ENCODE measurements at regions not wholly inside any gene's neighbourhood (a gene's known extent, or its start where the extent isn't known, plus 50 kb on each side); places are given as distances from the start of the nearest gene placed in this dataset.

- TF ChIP-seq, protein P1, sequence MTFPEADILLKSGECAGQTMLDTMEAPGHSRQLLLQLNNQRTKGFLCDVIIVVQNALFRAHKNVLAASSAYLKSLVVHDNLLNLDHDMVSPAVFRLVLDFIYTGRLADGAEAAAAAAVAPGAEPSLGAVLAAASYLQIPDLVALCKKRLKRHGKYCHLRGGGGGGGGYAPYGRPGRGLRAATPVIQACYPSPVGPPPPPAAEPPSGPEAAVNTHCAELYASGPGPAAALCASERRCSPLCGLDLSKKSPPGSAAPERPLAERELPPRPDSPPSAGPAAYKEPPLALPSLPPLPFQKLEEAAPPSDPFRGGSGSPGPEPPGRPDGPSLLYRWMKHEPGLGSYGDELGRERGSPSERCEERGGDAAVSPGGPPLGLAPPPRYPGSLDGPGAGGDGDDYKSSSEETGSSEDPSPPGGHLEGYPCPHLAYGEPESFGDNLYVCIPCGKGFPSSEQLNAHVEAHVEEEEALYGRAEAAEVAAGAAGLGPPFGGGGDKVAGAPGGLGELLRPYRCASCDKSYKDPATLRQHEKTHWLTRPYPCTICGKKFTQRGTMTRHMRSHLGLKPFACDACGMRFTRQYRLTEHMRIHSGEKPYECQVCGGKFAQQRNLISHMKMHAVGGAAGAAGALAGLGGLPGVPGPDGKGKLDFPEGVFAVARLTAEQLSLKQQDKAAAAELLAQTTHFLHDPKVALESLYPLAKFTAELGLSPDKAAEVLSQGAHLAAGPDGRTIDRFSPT (tag by site-specific recombination; IDR thresholded peaks at IDR 0.05): no peak
- TF ChIP-seq ZNF692 (tag by site-specific recombination; IDR thresholded peaks at IDR 0.05): no peak
- TF ChIP-seq KLF1 (tag by site-specific recombination; IDR thresholded peaks at IDR 0.05): no peak
- no peak for TF ChIP-seq ZNF529 (tag by site-specific recombination; IDR thresholded peaks at IDR 0.05; ENCODE audit: insufficient replicate concordance)
- TF ChIP-seq PRDM6 (tag by site-specific recombination; IDR thresholded peaks at IDR 0.05): no peak
- TF ChIP-seq, protein P2, sequence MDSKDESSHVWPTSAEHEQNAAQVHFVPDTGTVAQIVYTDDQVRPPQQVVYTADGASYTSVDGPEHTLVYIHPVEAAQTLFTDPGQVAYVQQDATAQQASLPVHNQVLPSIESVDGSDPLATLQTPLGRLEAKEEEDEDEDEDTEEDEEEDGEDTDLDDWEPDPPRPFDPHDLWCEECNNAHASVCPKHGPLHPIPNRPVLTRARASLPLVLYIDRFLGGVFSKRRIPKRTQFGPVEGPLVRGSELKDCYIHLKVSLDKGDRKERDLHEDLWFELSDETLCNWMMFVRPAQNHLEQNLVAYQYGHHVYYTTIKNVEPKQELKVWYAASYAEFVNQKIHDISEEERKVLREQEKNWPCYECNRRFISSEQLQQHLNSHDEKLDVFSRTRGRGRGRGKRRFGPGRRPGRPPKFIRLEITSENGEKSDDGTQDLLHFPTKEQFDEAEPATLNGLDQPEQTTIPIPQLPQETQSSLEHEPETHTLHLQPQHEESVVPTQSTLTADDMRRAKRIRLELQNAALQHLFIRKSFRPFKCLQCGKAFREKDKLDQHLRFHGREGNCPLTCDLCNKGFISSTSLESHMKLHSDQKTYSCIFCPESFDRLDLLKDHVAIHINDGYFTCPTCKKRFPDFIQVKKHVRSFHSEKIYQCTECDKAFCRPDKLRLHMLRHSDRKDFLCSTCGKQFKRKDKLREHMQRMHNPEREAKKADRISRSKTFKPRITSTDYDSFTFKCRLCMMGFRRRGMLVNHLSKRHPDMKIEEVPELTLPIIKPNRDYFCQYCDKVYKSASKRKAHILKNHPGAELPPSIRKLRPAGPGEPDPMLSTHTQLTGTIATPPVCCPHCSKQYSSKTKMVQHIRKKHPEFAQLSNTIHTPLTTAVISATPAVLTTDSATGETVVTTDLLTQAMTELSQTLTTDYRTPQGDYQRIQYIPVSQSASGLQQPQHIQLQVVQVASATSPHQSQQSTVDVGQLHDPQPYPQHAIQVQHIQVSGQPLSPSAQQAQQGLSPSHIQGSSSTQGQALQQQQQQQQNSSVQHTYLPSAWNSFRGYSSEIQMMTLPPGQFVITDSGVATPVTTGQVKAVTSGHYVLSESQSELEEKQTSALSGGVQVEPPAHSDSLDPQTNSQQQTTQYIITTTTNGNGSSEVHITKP (tag by site-specific recombination; IDR thresholded peaks at IDR 0.05): no peak
- no peak for TF ChIP-seq ZNF549 (tag by site-specific recombination; IDR thresholded peaks at IDR 0.05)
Observed at GRCh38 chr6:23712756-23713155, 413.3 kb upstream of the NRSN1 start (continued).

- ChIA-PET CTCF (no interaction called here), POLR2A (no interaction called here)
- H3K4me3 ChIP-seq (ENCODE audit: low read depth, low read length): no peak overlapping the region
- no peak overlapping the region for H3K27ac ChIP-seq (ENCODE audit: extremely low read depth, low read depth, low read length)
- no peaks in the 10 kb centered on the region for H3K4me1 ChIP-seq (ENCODE audit: control insufficient read depth, insufficient read depth, low read length)
- H3K36me3 ChIP-seq (ENCODE audit: control insufficient read depth in 2 of 2, insufficient read depth in 1 of 2, low read length in 2 of 2): no peaks in the 10 kb centered on the region
- TF ChIP-seq ZSCAN23 (tag by site-specific recombination; IDR thresholded peaks at IDR 0.05): no peak
- no peak for TF ChIP-seq ZNF19 (tag by site-specific recombination; IDR thresholded peaks at IDR 0.05; ENCODE audit: low read depth)
- TF ChIP-seq, protein P3, sequence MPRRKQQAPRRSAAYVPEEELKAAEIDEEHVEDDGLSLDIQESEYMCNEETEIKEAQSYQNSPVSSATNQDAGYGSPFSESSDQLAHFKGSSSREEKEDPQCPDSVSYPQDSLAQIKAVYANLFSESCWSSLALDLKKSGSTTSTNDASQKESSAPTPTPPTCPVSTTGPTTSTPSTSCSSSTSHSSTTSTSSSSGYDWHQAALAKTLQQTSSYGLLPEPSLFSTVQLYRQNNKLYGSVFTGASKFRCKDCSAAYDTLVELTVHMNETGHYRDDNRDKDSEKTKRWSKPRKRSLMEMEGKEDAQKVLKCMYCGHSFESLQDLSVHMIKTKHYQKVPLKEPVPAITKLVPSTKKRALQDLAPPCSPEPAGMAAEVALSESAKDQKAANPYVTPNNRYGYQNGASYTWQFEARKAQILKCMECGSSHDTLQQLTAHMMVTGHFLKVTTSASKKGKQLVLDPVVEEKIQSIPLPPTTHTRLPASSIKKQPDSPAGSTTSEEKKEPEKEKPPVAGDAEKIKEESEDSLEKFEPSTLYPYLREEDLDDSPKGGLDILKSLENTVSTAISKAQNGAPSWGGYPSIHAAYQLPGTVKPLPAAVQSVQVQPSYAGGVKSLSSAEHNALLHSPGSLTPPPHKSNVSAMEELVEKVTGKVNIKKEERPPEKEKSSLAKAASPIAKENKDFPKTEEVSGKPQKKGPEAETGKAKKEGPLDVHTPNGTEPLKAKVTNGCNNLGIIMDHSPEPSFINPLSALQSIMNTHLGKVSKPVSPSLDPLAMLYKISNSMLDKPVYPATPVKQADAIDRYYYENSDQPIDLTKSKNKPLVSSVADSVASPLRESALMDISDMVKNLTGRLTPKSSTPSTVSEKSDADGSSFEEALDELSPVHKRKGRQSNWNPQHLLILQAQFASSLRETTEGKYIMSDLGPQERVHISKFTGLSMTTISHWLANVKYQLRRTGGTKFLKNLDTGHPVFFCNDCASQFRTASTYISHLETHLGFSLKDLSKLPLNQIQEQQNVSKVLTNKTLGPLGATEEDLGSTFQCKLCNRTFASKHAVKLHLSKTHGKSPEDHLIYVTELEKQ (tag by site-specific recombination; IDR thresholded peaks at IDR 0.05; ENCODE audit: borderline replicate concordance): no peak
- TF ChIP-seq ZNF155 (tag by site-specific recombination; IDR thresholded peaks at IDR 0.05): no peak
- TF ChIP-seq ZNF561 (tag by site-specific recombination; IDR thresholded peaks at IDR 0.05; ENCODE audit: borderline replicate concordance): no peak
- TF ChIP-seq ZNF202 (tag by site-specific recombination; IDR thresholded peaks at IDR 0.05; ENCODE audit: borderline replicate concordance): no peak
- no peak for TF ChIP-seq ZNF514 (tag by site-specific recombination; IDR thresholded peaks at IDR 0.05)
- TF ChIP-seq ZNF10 (tag by site-specific recombination; IDR thresholded peaks at IDR 0.05): no peak
- TF ChIP-seq ZNF350 (tag by site-specific recombination; IDR thresholded peaks at IDR 0.05): no peak
- TF ChIP-seq MZF1 (tag by site-specific recombination; IDR thresholded peaks at IDR 0.05; ENCODE audit: borderline replicate concordance): no peak
- no peaks in the 10 kb centered on the region for H3K9me3 ChIP-seq (ENCODE audit: control insufficient read depth, insufficient read depth, low read depth, low read length)
Observed at GRCh38 chr6:23713211-23713610, 412.8 kb upstream of the NRSN1 start.
